ENCODE measurements at regions not wholly inside any gene's neighbourhood (a gene's known extent, or its start where the extent isn't known, plus 50 kb on each side); places are given as distances from the start of the nearest gene placed in this dataset.

- Histone ChIP-seq H3K4me3 (ENCODE audit: low read depth, low read length, poor library complexity, severe bottlenecking) (no peak overlapping the region), H3K36me3 (ENCODE audit: insufficient read depth, low read length) (no peaks in the 10 kb centered on the region), H2AFZ (ENCODE audit: low read length) (no peak overlapping the region), H3K9me2 (ENCODE audit: insufficient read depth, low read length) (no peaks in the 10 kb centered on the region), H4K20me1 (ENCODE audit: insufficient read depth, low read length) (no peaks in the 10 kb centered on the region), H3K27ac (ENCODE audit: low read depth, low read length, poor library complexity, severe bottlenecking) (no peak overlapping the region), H3K4me1 (ENCODE audit: insufficient read depth, low read length, poor library complexity, severe bottlenecking) (no peaks in the 10 kb centered on the region), H3K9me3 (ENCODE audit: low read length) (no peaks in the 10 kb centered on the region), H3K79me2 (ENCODE audit: insufficient read depth, low read depth, low read length) (no peaks in the 10 kb centered on the region), H3K4me2 (ENCODE audit: low read length) (no peak overlapping the region)
- POLR2A ChIA-PET = interaction anchor here (1.2 kb wide), 1 partner anchor 9 kb away, joined by 3 read pairs; no protein-coding TSS in a partner anchor
- DNase-seq (ENCODE audit: low spot score) = no peak
- intact Hi-C loops (cut with micrococcal nuclease; ENCODE audit: unreplicated experiment) = no loop called here
- BruUV-seq (replicated peaks) = no TSS peak
- CTCF ChIA-PET (ENCODE audit: unreplicated experiment) = no interaction called here
- TF ChIP-seq EZH2phosphoT487 (IDR thresholded peaks at IDR 0.05; ENCODE audit: borderline replicate concordance, low read depth, low read length) (no peak), CTCF (conservative IDR thresholded peaks at IDR 0.05; ENCODE audit: low read length) (no peak)
Measured at GRCh38 chr2:26528836-26529235, 50.9 kb upstream of the OTOF start.

GRCh38 chr2:26527726-26528585 is 50.0 kb upstream of the OTOF start:
- Histone ChIP-seq H3K27ac (ENCODE audit: low read depth, low read length, poor library complexity, severe bottlenecking) (no peak overlapping the region), H3K9me3 (ENCODE audit: low read length) (no peaks in the 10 kb centered on the region), H3K79me2 (ENCODE audit: insufficient read depth, low read depth, low read length) (no peaks in the 10 kb centered on the region), H3K9me2 (ENCODE audit: insufficient read depth, low read length) (no peaks in the 10 kb centered on the region), H3K4me3 (ENCODE audit: low read depth, low read length, poor library complexity, severe bottlenecking) (no peak overlapping the region), H3K4me1 (ENCODE audit: insufficient read depth, low read length, poor library complexity, severe bottlenecking) (no peaks in the 10 kb centered on the region), H3K4me2 (ENCODE audit: low read length) (no peak overlapping the region), H3K36me3 (ENCODE audit: insufficient read depth, low read length) (no peaks in the 10 kb centered on the region), H4K20me1 (ENCODE audit: insufficient read depth, low read length) (no peaks in the 10 kb centered on the region), H2AFZ (ENCODE audit: low read length) (no peak overlapping the region)
- intact Hi-C loops (cut with micrococcal nuclease; ENCODE audit: unreplicated experiment) = no loop called here
- POLR2A ChIA-PET = interaction anchor here (0.7 to 1.2 kb wide), 2 partner anchors 8 to 30 kb away, joined by 3 read pairs; no protein-coding TSS in a partner anchor
- no peak for DNase-seq (ENCODE audit: low spot score)
- CTCF ChIA-PET (ENCODE audit: unreplicated experiment) = no interaction called here
- no TSS peak for BruUV-seq (replicated peaks)
- TF ChIP-seq EZH2phosphoT487 (IDR thresholded peaks at IDR 0.05; ENCODE audit: borderline replicate concordance, low read depth, low read length) = no peak

All from OCI-LY7 (cell line).